OCI-LY7 (cell line): ENCODE measurements at regions not wholly inside any gene's neighbourhood (a gene's known extent, or its start where the extent isn't known, plus 50 kb on each side); places are given as distances from the start of the nearest gene placed in this dataset.

ENCODE experiments used
- BruUV-seq: library from RNA; stranded (reverse); fragments of 400-500 nt; replicated peaks from 2 replicates; lab custom pipeline; 2021; lab: Mats Ljungman, UMichigan
- CTCF ChIA-PET: fragments of 300-600 bp; sonication (Branson Sonifier 250); formaldehyde crosslinking; loops from one replicate; lab custom pipeline; 2022; ENCODE audit warnings: antibody characterized with exemption; ENCODE audit not compliant: unreplicated experiment; lab: Charles Lee
- POLR2A ChIA-PET: fragments of 300-600 bp; sonication (Branson Sonifier 250); formaldehyde crosslinking; loops from one replicate; lab custom pipeline; 2022; ENCODE audit warnings: antibody characterized with exemption; lab: Charles Lee
- DNase-seq: peaks from one replicate; pipeline ENCODE4 v3.0.0-alpha.2; 2015; ENCODE audit warnings: low spot score
- H2AFZ ChIP-seq: fragments of 200-600 bp; sonication (generic), shearing (Covaris generic); 2 replicates; pipeline ENCODE4 v1.6.1; 2014; ENCODE audit warnings: mild to moderate bottlenecking, antibody characterized with exemption, low read length, moderate library complexity
- H3K27ac ChIP-seq: fragments of 200-600 bp; sonication (generic); 2 replicates; pipeline ENCODE4 v1.5.1; 2014; ENCODE audit warnings: mixed run types, low read depth, mild to moderate bottlenecking, moderate library complexity, low read length, inconsistent platforms; ENCODE audit not compliant: poor library complexity, severe bottlenecking
- H3K36me3 ChIP-seq: fragments of 200-600 bp; sonication (generic); 2 replicates; pipeline ENCODE4 v1.6.1; 2014; ENCODE audit warnings: mild to moderate bottlenecking, antibody characterized with exemption, low read length, moderate library complexity, mixed read lengths; ENCODE audit not compliant: insufficient read depth
- H3K4me1 ChIP-seq: fragments of 200-600 bp; sonication (generic); 2 replicates; pipeline ENCODE4 v1.5.1; 2014; ENCODE audit warnings: mild to moderate bottlenecking, low read length; ENCODE audit not compliant: insufficient read depth, poor library complexity, severe bottlenecking
- H3K4me2 ChIP-seq: fragments of 200-600 bp; sonication (generic); 2 replicates; pipeline ENCODE4 v1.6.1; 2014; ENCODE audit warnings: mild to moderate bottlenecking, low read length
- H3K4me3 ChIP-seq: fragments of 200-600 bp; sonication (generic); 2 replicates; pipeline ENCODE4 v1.5.1; 2014; ENCODE audit warnings: mild to moderate bottlenecking, low read depth, low read length; ENCODE audit not compliant: poor library complexity, severe bottlenecking
- H3K79me2 ChIP-seq: fragments of 200-600 bp; sonication (generic); 2 replicates; pipeline ENCODE4 v1.6.1; 2016; ENCODE audit warnings: low read depth, mild to moderate bottlenecking, low read length, moderate library complexity, mixed read lengths; ENCODE audit not compliant: insufficient read depth
- H3K9me2 ChIP-seq: fragments of 200-600 bp; sonication (generic); 2 replicates; pipeline ENCODE4 v1.6.1; 2016; ENCODE audit warnings: mild to moderate bottlenecking, low read length, mixed read lengths; ENCODE audit not compliant: insufficient read depth
- H3K9me3 ChIP-seq: fragments of 200-600 bp; sonication (generic); 2 replicates; pipeline ENCODE4 v1.6.1; 2014; ENCODE audit warnings: mild to moderate bottlenecking, mixed run types, low read length, mixed read lengths
- H4K20me1 ChIP-seq: fragments of 200-600 bp; sonication (generic); 2 replicates; pipeline ENCODE4 v1.6.1; 2014; ENCODE audit warnings: mild to moderate bottlenecking, antibody characterized with exemption, low read length, moderate library complexity, mixed read lengths; ENCODE audit not compliant: insufficient read depth
- EZH2phosphoT487 ChIP-seq: fragments of 200-600 bp; sonication (generic); IDR thresholded peaks from 2 replicates; pipeline ENCODE4 v1.6.1; 2018; ENCODE audit warnings: low read depth, borderline replicate concordance, mild to moderate bottlenecking, mixed run types, antibody characterized with exemption, low read length, moderate library complexity, mixed read lengths
- intact Hi-C: fragments of 100-400 bp; cut with micrococcal nuclease; formaldehyde crosslinking; loops from one replicate; pipeline ENCODE4 v1.10.0; 2022; ENCODE audit not compliant: unreplicated experiment
- TF ChIP-seq, protein P1 (sequence below): fragments of 200-600 bp; sonication (generic); conservative IDR thresholded peaks from 2 replicates; pipeline ENCODE4 v1.5.1; 2014; ENCODE audit warnings: mild to moderate bottlenecking, antibody characterized with exemption, low read length, moderate library complexity, mixed read lengths

DNA sequence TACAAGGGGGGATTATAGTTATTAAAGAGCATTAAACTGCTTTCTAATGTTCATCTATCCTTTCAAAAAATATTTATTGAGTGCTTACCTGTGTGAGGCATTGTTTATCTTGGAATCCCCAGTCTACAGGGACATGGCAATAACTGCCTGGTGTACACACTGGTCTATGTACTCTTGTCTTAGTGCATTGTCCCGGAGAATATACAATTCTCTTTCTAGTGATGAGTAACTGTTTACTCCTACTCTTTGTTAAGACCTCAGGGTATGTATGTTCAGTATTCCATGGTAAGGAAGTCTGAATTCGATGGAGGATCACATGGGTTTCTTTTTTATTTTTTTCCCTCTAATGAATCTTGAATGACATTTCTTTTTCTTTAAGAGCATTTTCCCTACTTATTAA, 772.4 kb upstream of the NR2F2 start:
- intact Hi-C loops: no loop called here
- no TSS peak for BruUV-seq
- CTCF ChIA-PET: no interaction called here

DNA sequence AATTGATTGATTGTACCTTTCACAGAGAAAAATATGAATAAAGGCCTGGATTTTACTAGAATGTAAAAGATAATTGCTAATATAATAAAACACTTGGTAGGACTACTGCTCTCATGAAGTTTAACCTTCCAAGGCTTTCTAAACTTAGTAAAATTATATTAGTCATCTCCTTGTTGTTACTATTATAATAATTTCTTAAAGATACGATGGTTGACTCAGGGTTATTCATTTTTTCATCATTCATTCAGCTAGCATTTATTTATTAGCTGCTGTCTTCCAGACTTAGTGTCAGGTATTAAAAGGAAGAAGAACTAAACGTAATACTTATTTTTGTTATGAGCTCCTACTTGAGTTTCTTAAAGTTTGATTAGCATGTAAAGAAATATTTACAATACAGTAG, 771.6 kb upstream of the NR2F2 start:
- no peaks in the 10 kb centered on the region for H3K36me3 ChIP-seq
- H3K4me1 ChIP-seq: no peaks in the 10 kb centered on the region
- BruUV-seq: no TSS peak
- no peak overlapping the region for H3K4me2 ChIP-seq
- intact Hi-C loops: no loop called here
- H3K9me3 ChIP-seq: no peaks in the 10 kb centered on the region
- ChIA-PET CTCF (no interaction called here), POLR2A (no interaction called here)
- no peak overlapping the region for H2AFZ ChIP-seq
- no peak overlapping the region for H3K27ac ChIP-seq
- H3K79me2 ChIP-seq: no peaks in the 10 kb centered on the region
- no peaks in the 10 kb centered on the region for H4K20me1 ChIP-seq
- H3K4me3 ChIP-seq: no peak overlapping the region
- no peak for TF ChIP-seq EZH2phosphoT487
- TF ChIP-seq, protein P1, sequence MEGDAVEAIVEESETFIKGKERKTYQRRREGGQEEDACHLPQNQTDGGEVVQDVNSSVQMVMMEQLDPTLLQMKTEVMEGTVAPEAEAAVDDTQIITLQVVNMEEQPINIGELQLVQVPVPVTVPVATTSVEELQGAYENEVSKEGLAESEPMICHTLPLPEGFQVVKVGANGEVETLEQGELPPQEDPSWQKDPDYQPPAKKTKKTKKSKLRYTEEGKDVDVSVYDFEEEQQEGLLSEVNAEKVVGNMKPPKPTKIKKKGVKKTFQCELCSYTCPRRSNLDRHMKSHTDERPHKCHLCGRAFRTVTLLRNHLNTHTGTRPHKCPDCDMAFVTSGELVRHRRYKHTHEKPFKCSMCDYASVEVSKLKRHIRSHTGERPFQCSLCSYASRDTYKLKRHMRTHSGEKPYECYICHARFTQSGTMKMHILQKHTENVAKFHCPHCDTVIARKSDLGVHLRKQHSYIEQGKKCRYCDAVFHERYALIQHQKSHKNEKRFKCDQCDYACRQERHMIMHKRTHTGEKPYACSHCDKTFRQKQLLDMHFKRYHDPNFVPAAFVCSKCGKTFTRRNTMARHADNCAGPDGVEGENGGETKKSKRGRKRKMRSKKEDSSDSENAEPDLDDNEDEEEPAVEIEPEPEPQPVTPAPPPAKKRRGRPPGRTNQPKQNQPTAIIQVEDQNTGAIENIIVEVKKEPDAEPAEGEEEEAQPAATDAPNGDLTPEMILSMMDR: no peak
- no peaks in the 10 kb centered on the region for H3K9me2 ChIP-seq
- DNase-seq: no peak

More for the DNA sequence above, 772.4 kb upstream of the NR2F2 start:
- H3K27ac ChIP-seq: no peak overlapping the region
- DNase-seq: no peak
- no peaks in the 10 kb centered on the region for H4K20me1 ChIP-seq
- H3K4me2 ChIP-seq: no peak overlapping the region
- H3K9me3 ChIP-seq: no peaks in the 10 kb centered on the region
- no peaks in the 10 kb centered on the region for H3K36me3 ChIP-seq
- TF ChIP-seq, protein P1: no peak
- TF ChIP-seq EZH2phosphoT487: no peak
- no peaks in the 10 kb centered on the region for H3K4me1 ChIP-seq
- H3K79me2 ChIP-seq: no peaks in the 10 kb centered on the region
- POLR2A ChIA-PET: no interaction called here
- H2AFZ ChIP-seq: no peak overlapping the region
- no peaks in the 10 kb centered on the region for H3K9me2 ChIP-seq
- no peak overlapping the region for H3K4me3 ChIP-seq

DNA sequence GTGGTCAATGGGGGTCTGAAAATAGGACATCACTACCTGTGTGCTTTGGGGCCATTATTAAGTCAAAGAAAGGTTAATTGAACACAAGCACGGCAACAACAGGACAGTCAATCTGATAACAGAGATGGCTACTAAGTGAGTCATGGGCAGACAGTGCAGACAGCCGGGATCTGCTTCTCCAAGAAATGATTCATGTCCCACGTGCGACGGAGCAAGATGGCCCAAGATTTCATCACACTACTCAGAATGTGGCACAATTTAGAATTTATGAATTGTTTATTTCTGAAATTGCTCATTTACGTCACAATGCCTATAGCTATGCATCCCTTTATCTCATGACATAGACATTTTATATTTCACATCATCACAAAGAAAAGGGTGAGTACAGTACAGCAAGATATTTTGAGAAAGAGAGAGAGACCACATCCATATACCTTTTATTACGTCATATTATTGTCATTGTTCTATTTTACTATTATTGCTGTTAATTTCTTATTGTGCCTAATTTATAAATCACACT, 770.6 kb upstream of the NR2F2 start:
- TF ChIP-seq, protein P1: no peak
- TF ChIP-seq EZH2phosphoT487: no peak
- DNase-seq: no peak
- no TSS peak for BruUV-seq
- intact Hi-C loops: no loop called here
- no peaks in the 10 kb centered on the region for H3K9me3 ChIP-seq
- no peak overlapping the region for H3K4me3 ChIP-seq
- H3K4me2 ChIP-seq: no peak overlapping the region
- H3K4me1 ChIP-seq: no peaks in the 10 kb centered on the region
- CTCF ChIA-PET: no interaction called here
- POLR2A ChIA-PET: no interaction called here
- no peak overlapping the region for H3K27ac ChIP-seq
- H3K36me3 ChIP-seq: no peaks in the 10 kb centered on the region
- no peak overlapping the region for H2AFZ ChIP-seq
- no peaks in the 10 kb centered on the region for H3K9me2 ChIP-seq
- H3K79me2 ChIP-seq: no peaks in the 10 kb centered on the region
- no peaks in the 10 kb centered on the region for H4K20me1 ChIP-seq
